GM12878 (cell line): ENCODE measurements at regions not wholly inside any gene's neighbourhood (a gene's known extent, or its start where the extent isn't known, plus 50 kb on each side); places are given as distances from the start of the nearest gene placed in this dataset.

Experiments
- NFYB ChIP-seq: IDR thresholded peaks from 2 replicates; pipeline ENCODE4 v1.6.1; 2011; ENCODE audit warnings: low read depth, mild to moderate bottlenecking, low read length, improper control_type of control experiment, moderate library complexity; ENCODE audit not compliant: insufficient read depth
- POLR2A ChIP-seq: IDR thresholded peaks from 2 replicates; pipeline ENCODE4 v1.6.1; 2011; ENCODE audit warnings: low read depth, mild to moderate bottlenecking, low read length
- POLR2AphosphoS5 ChIP-seq: IDR thresholded peaks from 2 replicates; pipeline ENCODE4 v1.6.1; 2011; ENCODE audit warnings: mild to moderate bottlenecking, low read length, inconsistent platforms
- RAD51 ChIP-seq: fragments of 450-650 bp; IDR thresholded peaks from 2 replicates; pipeline ENCODE4 v1.6.1; 2016; ENCODE audit warnings: moderate library complexity, mild to moderate bottlenecking, inconsistent platforms
- STAT3 ChIP-seq: IDR thresholded peaks from 2 replicates; pipeline ENCODE4 v1.6.1; 2011; ENCODE audit warnings: low read depth, low read length, improper control_type of control experiment
- TF ChIP-seq, protein P1 (sequence below): IDR thresholded peaks from 2 replicates; pipeline ENCODE4 v1.6.1; 2011; ENCODE audit warnings: borderline replicate concordance, low read depth, mild to moderate bottlenecking, moderate library complexity, low read length; ENCODE audit not compliant: insufficient read depth, poor library complexity, severe bottlenecking
- TF ChIP-seq, protein P2 (sequence below), 3 experiments: IDR thresholded peaks in 2 of 3; conservative IDR thresholded peaks in 1 of 3; 2 replicates each; pipeline ENCODE4 v1.5.1; 2011; ENCODE audit warnings: low read depth in 3 of 3, low read length in 3 of 3, mild to moderate bottlenecking in 3 of 3, control low read depth in 2 of 3, moderate library complexity in 2 of 3, inconsistent platforms in 1 of 3, mixed read lengths in 1 of 3; ENCODE audit not compliant: control insufficient read depth in 2 of 3, insufficient read depth in 1 of 3; ENCODE audit errors: extremely low read depth in 1 of 3

DNA sequence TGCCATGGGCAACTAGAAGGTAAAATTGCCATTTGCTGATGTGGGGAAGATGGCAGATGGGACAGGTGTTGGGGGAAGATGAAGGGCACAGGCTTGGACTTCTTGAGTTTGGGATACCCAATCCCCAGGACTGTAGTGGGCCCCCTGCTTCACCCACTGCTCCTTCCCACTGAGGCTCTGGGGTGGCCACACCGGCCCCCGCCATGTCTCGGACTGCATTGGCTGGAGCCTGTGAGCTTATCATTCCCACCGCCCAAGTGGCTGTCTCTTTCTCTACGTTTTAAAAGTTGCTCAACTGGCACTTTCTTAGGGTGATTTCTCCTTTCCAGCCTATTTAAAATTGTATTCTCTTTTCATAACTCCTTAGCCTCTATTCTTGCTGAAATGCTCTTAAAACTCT, 730.0 kb upstream of the ADAMTS16 start:
- TF ChIP-seq, protein P1, sequence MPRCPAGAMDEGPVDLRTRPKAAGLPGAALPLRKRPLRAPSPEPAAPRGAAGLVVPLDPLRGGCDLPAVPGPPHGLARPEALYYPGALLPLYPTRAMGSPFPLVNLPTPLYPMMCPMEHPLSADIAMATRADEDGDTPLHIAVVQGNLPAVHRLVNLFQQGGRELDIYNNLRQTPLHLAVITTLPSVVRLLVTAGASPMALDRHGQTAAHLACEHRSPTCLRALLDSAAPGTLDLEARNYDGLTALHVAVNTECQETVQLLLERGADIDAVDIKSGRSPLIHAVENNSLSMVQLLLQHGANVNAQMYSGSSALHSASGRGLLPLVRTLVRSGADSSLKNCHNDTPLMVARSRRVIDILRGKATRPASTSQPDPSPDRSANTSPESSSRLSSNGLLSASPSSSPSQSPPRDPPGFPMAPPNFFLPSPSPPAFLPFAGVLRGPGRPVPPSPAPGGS, result no peak
- no peak for TF ChIP-seq POLR2AphosphoS5
- no peak for TF ChIP-seq RAD51
- no peak for TF ChIP-seq POLR2A
- TF ChIP-seq, protein P2, sequence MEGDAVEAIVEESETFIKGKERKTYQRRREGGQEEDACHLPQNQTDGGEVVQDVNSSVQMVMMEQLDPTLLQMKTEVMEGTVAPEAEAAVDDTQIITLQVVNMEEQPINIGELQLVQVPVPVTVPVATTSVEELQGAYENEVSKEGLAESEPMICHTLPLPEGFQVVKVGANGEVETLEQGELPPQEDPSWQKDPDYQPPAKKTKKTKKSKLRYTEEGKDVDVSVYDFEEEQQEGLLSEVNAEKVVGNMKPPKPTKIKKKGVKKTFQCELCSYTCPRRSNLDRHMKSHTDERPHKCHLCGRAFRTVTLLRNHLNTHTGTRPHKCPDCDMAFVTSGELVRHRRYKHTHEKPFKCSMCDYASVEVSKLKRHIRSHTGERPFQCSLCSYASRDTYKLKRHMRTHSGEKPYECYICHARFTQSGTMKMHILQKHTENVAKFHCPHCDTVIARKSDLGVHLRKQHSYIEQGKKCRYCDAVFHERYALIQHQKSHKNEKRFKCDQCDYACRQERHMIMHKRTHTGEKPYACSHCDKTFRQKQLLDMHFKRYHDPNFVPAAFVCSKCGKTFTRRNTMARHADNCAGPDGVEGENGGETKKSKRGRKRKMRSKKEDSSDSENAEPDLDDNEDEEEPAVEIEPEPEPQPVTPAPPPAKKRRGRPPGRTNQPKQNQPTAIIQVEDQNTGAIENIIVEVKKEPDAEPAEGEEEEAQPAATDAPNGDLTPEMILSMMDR (IDR thresholded peaks at IDR 0.05 in 2 of 3, conservative IDR thresholded peaks at IDR 0.05 in 1 of 3; ENCODE audit: control insufficient read depth in 2 of 3, extremely low read depth in 1 of 3, insufficient read depth in 1 of 3, low read depth in 3 of 3, low read length in 3 of 3), result no peak
- TF ChIP-seq NFYB, result no peak
- TF ChIP-seq STAT3, result no peak
